AG04450 (cell line): ENCODE measurements at regions not wholly inside any gene's neighbourhood (a gene's known extent, or its start where the extent isn't known, plus 50 kb on each side); places are given as distances from the start of the nearest gene placed in this dataset.

Experiments
- CTCF ChIA-PET: fragments of 300-600, 350-600 bp; formaldehyde crosslinking; extraction: SDS; loops from one replicate; lab custom pipeline; 2022; ENCODE audit warnings: antibody characterized with exemption, inconsistent platforms; lab: Charles Lee
- POLR2A ChIA-PET: fragments of 350-600 bp; formaldehyde crosslinking; extraction: SDS; loops from one replicate; lab custom pipeline; 2021; ENCODE audit warnings: antibody characterized with exemption, inconsistent platforms; lab: Yijun Ruan, JAX
- DNase-seq: peaks from one replicate; pipeline ENCODE4 v3.0.0-alpha.2; 2011; ENCODE audit warnings: low read depth, low spot score
- H3K27ac ChIP-seq: one replicate; pipeline ENCODE4 v1.5.1; 2012; ENCODE audit warnings: low read depth, low read length, control low read depth
- H3K27me3 ChIP-seq: one replicate; pipeline ENCODE4 v1.6.0; 2012; ENCODE audit warnings: low read length; ENCODE audit not compliant: control insufficient read depth, insufficient read depth
- H3K4me3 ChIP-seq: 2 replicates; pipeline ENCODE4 v1.5.1; 2011; ENCODE audit warnings: mild to moderate bottlenecking, low read depth, low read length, control low read depth
- H3K9me3 ChIP-seq: 2 replicates; pipeline ENCODE4 v1.5.1; 2012; ENCODE audit warnings: low read length; ENCODE audit not compliant: control insufficient read depth, insufficient read depth
- TF ChIP-seq, protein P1 (sequence below): IDR thresholded peaks from 2 replicates; pipeline ENCODE4 v1.5.1; 2011; ENCODE audit warnings: low read depth, low read length, control low read depth, inconsistent platforms

DNA sequence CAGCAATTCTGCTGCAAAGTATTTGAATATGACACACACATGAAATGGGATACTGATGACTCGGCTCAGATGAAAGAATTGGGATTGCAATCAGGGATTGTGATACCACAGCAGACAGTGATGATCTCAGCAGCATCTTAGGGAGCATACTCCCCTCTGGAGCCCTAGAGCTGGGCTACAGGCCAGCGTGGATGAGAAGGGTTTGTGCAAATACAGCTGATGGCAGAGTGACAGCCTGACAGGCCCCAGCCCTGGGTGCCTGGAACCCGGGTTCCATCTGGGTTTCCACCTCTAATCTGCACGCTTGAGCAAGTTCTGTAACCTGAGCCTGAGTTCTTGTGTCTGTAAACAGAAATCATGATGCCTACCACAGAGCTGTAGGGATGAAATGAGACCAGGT is 418.0 kb downstream of the LRATD1 start:
- H3K27ac ChIP-seq: no peak overlapping the region
- H3K9me3 ChIP-seq: no peaks in the 10 kb centered on the region
- POLR2A ChIA-PET: interaction anchor here (1.2 kb wide), 1 partner anchor 22 kb away, joined by 5 read pairs; no protein-coding TSS in a partner anchor
- CTCF ChIA-PET: no interaction called here
- peaks cover 2% of the 10 kb centered on the region for H3K27me3 ChIP-seq
- peak; percentile 53 for DNase-seq
- TF ChIP-seq, protein P1, sequence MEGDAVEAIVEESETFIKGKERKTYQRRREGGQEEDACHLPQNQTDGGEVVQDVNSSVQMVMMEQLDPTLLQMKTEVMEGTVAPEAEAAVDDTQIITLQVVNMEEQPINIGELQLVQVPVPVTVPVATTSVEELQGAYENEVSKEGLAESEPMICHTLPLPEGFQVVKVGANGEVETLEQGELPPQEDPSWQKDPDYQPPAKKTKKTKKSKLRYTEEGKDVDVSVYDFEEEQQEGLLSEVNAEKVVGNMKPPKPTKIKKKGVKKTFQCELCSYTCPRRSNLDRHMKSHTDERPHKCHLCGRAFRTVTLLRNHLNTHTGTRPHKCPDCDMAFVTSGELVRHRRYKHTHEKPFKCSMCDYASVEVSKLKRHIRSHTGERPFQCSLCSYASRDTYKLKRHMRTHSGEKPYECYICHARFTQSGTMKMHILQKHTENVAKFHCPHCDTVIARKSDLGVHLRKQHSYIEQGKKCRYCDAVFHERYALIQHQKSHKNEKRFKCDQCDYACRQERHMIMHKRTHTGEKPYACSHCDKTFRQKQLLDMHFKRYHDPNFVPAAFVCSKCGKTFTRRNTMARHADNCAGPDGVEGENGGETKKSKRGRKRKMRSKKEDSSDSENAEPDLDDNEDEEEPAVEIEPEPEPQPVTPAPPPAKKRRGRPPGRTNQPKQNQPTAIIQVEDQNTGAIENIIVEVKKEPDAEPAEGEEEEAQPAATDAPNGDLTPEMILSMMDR: no peak
- no peak overlapping the region for H3K4me3 ChIP-seq

DNA sequence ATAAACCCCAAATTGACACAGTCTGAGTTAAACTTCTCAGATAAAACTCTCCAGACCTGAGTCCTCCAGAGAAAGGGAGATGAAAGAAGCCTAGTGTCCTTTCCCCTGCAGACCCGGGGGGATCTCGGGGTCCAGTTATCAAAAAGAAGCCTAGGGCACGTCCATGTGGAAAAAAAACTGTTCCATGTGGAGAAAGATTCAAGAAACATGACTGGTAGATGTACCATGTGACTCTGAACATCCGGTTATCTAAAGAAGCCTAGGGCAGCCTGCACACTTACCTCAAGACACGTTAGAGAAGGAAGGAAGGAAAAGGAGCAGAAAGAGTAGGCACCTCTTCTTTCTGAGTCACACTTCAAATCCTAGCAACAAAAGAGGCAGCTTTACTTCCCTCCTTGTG is 421.0 kb downstream of the LRATD1 start:
- POLR2A ChIA-PET: no interaction called here
- Histone ChIP-seq H3K9me3 (no peaks in the 10 kb centered on the region), H3K27ac (no peak overlapping the region), H3K27me3 (peaks cover 2% of the 10 kb centered on the region), H3K4me3 (no peak overlapping the region)
- no peak for DNase-seq
- TF ChIP-seq, protein P1: no peak
- CTCF ChIA-PET: interaction anchor here (0.6 kb wide), 1 partner anchor 1472 kb away, joined by 3 read pairs; no protein-coding TSS in a partner anchor

DNA sequence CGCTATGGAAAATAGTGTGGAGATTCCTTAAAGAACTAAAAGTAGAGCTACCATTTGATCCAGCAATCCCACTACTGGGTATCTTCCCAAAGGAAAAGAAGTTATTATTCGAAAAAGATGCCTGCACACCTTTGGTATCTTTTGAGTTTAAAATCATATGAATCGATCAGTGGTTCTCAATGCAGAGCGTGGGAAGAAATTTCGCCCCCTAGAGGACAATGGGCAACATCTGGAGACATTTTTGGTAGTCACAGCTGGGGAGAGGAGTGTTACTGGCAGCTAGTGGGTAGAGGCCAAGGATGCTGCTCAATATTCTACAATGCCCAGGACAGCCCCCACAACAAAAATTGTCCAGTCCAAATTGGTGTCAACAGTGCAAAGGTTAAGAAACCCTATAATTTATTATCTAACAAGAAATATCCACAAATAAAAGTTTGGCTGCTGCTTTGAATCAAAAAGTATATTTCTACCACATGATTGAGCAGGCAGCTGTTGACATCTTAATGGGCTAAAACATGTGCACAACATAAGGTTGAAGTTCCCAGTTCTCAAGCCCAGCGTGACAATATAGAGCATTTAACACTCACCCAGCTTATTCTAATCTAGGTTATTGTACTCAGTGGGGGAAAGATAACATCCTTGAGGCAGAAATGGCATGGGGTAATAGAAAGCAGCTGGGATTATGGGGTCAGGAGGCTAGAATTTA is 425.7 kb downstream of the LRATD1 start:
- DNase-seq: no peak
- CTCF ChIA-PET: interaction anchor here (0.6 to 1.6 kb wide), 4 partner anchors 10 to 542 kb away, joined by 3 to 6 read pairs (median 4); no protein-coding TSS in a partner anchor

DNA sequence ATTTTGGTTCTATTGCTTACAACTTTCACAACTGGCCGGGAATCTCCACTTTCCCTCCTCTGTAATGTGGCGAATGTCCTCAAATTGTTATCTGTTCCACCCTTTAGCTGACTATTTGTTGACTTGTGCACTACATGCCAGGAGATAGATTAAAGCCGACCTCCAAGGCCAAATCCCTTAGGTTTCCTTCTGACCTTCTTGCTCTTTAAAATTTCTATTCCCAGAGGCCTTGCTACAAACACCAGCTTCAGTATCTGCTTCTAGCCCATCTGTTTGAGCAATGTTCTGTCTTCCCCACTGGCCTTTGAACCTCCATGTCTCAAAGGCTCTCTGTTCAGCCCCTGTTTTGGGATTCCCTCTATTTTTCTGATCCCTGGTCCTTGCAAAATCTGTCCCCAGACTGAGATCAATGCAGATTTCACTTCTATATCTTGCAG is 426.2 kb downstream of the LRATD1 start:
- H3K9me3 ChIP-seq: no peaks in the 10 kb centered on the region; the same call in 1 of the 2 replicates
- no peak overlapping the region for H3K4me3 ChIP-seq
- CTCF ChIA-PET: interaction anchor here (1.1 to 1.6 kb wide), 2 partner anchors 9 to 542 kb away, joined by 3 to 4 read pairs; no protein-coding TSS in a partner anchor
- H3K27me3 ChIP-seq: peaks cover 2% of the 10 kb centered on the region
- no peak overlapping the region for H3K27ac ChIP-seq
- POLR2A ChIA-PET: no interaction called here
- no peak for DNase-seq
- TF ChIP-seq, protein P1: no peak

More for the DNA sequence above, 425.7 kb downstream of the LRATD1 start:
- H3K4me3 ChIP-seq: no peak overlapping the region
- peaks cover 2% of the 10 kb centered on the region for H3K27me3 ChIP-seq
- no peaks in the 10 kb centered on the region; the same call in 1 of the 2 replicates for H3K9me3 ChIP-seq
- no peak overlapping the region for H3K27ac ChIP-seq
- TF ChIP-seq, protein P1: peak; percentile 51
- POLR2A ChIA-PET: no interaction called here

DNA sequence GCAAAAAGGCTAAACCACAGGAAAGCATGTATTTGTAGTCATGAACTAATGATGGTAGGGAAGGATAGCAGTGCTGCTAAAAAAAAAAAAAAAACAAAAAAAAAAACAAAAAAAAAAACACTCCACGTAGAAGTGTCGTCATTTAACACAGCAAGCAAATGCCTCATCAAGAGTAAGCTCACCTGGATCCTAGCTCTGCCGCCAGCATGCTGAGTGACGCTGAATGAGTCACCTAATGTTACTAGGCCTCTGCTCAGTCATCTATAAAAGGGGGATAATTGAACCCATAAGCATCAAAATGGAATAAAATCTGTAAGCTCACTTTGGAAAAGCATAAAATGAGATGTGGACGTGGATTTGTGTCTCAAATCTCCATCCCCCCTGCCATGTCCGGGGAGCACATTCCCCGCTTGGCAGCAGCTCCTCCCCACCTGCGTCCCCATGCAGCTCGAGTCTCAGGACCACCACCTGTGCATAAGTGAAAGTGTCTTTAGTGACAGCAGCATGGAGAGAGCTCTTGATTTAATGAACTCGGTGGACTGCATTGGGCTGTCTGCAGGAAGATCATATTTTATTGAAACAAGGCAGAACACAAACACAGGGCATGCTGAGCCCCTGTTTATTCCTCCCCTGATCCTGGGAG is 427.5 kb downstream of the LRATD1 start:
- Histone ChIP-seq H3K4me3 (no peak overlapping the region), H3K9me3 (no peaks in the 10 kb centered on the region; the same call in 1 of the 2 replicates), H3K27me3 (peaks cover 2% of the 10 kb centered on the region), H3K27ac (no peak overlapping the region)
- TF ChIP-seq, protein P1: no peak
- ChIA-PET CTCF (no interaction called here), POLR2A (no interaction called here)
- DNase-seq: no peak
